Pons (tissue), 1 donor: ENCODE measurements at regions not wholly inside any gene's neighbourhood (a gene's known extent, or its start where the extent isn't known, plus 50 kb on each side); places are given as distances from the start of the nearest gene placed in this dataset.

Experiments used
- DNase-seq: peaks from one replicate; pipeline ENCODE4 v3.0.0-alpha.2; 2016; ENCODE audit warnings: low spot score

GRCh38 chr9:88792502-88792901 lies 198.8 kb upstream of the S1PR3 start:
- DNase-seq, result no peak

DNA sequence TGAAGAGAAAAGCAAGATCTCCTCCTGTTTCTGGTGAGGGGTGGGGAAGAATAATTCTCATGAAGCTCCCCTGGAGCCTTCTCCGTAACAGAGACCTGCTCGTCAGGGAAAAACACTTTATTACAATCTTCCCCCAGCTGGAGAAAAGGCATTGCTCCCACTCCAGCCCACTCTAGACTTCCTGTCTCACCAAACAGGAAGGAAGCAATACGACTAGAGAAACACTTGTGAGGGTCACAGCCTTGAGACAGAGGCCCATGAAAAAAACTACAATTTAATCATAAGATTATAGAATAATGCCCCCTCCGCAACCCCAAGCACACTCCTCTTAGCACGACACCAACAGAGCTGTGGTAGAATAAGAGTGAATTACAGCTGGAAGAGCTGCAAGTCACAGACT lies 197.2 kb upstream of the S1PR3 start:
- DNase-seq, result no peak

DNA sequence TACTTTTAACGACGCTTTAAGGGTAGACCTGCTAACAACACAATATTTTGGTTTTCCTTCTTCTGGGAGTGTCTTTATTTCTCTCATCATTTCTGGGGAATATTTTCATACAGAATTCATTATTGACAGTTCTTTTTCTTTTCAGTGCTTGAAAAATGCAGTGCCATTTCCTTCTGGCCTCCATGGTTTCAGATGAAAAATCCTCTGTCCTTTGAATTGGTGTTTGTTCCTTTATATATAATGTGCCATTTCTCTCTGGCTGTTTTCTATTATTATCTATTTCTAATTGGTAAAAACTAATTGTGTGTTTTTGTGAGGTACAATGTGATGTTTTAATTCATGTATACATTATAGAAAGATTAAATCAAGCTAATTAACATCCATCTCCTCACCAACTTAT lies 194.3 kb upstream of the S1PR3 start:
- no peak for DNase-seq

- no peak for DNase-seq
These were observed 192.8 kb upstream of the S1PR3 start for GRCh38 chr9:88798476-88798875.

- DNase-seq, result no peak
These were observed 191.5 kb upstream of the S1PR3 start for GRCh38 chr9:88799541-88800328.

DNA sequence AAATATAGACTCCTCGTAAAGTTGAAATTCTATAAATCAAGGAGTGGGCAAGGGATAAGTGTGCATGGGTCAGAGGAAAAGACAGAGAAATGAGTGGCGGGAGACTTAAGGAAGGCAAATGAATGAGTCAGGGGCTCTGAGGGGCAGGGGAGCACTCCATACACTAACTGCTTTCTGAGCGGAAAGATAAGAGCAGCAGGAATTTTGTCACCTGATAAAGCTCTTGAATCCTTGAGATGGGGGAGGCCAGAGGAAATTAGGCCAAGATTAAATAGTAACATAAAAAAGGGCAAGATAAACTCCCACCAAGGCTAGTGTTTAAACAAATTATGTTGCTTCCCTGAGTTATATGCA lies 191.0 kb upstream of the S1PR3 start:
- DNase-seq, result no peak

GRCh38 chr9:88801214-88801796 lies 190.0 kb upstream of the S1PR3 start:
- no peak for DNase-seq

GRCh38 chr9:88802533-88802932 lies 188.7 kb upstream of the S1PR3 start:
- no peak for DNase-seq

DNA sequence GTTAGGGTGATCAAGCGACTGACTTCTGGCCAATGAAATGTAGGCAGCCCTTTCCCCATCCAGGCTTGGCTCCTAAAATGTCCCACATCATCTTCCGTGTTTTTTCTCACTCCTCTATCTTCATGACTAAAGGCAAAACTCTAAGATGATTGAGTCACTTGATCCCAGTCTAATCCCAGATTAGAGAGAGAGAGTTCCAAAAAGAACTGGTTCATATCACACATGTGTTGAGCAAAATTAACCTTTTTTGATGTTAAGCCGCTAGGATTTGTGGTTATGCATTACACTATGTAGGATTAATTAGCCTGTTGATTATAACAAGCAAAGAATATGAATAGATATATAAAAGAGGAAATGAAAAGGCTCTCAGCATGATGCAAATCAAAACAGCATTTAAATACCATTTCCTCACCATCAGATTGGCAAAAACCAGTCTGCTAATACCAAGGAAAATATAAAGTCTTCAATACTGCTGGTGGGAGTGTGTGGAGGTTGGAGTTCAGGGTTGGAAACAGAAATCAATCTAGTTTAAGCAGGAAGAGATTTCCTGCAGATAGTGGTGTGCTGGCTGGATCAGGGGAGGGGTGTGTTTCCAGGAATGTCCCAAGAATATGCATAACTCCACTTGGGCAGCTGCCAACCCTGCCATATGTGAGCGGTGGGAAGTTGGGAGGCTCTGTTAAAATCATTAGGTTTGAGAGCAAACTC lies 187.6 kb upstream of the S1PR3 start:
- DNase-seq, result no peak

DNA sequence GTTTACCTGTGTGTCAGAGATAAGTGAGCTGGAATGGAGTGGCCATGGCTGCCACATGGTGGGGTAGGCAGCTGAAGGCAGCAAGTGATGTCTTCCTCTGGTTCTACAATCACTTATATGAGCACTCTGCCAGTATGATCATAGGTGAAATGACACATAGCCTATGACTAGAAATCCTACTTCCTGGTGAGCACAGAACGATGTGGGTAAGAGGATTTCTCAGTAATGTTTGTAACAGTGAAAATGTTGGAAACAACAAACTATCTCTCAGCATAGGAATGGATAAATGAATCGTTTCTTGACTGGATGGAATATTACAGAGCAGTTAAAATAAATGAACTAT lies 187.0 kb upstream of the S1PR3 start:
- DNase-seq, result no peak

DNA sequence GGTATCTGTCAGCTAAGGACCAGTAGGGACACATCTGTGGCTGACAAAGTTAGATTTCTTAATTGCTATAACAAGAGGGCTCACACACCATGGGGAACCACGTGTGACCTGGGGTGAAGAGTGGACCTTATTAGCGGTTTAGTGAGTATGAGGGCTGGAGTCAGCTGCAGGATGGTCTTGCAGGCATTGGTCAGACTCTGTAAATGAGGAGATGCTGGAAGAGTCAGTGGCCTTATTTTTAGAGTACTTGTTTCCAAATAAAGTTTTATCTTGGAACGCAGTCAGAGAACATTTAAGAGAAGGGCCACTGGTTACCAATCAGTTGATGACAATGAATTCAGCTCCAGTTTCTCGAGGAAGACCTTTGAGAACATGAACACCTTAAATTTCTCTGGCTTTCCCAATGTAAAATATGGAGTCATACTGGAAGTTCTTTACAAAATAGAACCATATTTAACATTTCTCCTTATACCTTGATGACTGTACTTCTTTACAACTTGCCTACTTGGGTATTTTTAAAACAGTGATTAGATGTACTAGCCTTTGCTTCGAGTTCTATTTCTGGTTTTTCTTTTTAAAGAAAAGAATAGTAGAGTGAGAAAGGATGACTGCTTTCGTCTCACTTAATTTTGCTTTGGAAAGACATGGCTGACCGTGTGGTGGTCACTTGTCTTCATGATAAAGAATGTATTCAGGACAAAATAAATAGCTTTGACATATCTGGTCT lies 185.9 kb upstream of the S1PR3 start:
- no peak for DNase-seq

DNA sequence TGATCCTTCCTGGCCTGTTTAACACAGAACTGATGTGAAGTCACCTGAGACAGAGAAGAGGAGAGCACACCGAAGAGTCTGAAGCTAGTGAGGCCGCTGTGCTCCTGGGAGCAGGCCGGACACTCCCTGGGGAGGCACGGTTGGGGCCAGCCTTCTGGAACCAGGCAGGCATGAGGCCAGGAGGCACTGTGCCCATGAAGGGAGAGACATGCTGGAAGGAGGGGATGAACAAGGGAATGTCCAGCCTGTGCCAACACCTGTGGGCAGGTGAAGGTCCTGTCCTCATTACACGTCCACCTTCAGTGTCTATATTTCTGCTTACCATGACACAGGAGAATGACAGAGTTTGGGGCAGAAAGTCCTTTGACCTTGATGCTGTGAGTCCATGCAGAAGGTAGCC lies 183.8 kb upstream of the S1PR3 start:
- DNase-seq, result no peak

DNA sequence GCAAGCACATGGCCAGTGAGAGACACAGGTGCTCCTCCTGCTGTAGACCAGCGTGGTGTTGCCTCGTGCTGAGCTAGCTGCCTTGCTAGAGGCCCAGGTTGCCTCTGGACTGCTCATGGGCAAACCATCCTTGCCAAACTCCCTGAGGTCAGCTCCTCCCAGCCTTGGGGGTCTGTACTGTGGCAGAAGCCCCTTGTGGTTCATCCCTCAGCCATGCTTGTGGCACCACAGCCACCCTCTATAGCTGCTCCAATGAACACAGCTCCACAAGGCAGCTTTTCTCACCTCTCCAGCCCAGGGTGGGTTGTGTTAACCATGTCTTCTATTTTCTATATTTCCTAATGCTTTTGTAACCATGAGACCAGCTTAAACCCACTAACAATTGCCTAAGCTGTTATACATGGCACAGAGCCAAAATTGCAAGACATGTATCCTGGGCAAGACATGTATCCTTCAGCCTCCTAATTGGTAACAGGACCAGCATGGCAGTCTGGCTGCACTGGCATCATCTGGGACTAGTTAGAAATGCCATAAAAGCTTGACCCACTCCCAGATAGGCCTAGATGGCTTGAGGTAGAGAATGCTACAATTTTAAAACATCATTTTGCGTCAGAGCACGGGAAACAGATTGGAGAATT lies 183.1 kb upstream of the S1PR3 start:
- no peak for DNase-seq

GRCh38 chr9:88808761-88809354 lies 182.4 kb upstream of the S1PR3 start:
- no peak for DNase-seq

DNA sequence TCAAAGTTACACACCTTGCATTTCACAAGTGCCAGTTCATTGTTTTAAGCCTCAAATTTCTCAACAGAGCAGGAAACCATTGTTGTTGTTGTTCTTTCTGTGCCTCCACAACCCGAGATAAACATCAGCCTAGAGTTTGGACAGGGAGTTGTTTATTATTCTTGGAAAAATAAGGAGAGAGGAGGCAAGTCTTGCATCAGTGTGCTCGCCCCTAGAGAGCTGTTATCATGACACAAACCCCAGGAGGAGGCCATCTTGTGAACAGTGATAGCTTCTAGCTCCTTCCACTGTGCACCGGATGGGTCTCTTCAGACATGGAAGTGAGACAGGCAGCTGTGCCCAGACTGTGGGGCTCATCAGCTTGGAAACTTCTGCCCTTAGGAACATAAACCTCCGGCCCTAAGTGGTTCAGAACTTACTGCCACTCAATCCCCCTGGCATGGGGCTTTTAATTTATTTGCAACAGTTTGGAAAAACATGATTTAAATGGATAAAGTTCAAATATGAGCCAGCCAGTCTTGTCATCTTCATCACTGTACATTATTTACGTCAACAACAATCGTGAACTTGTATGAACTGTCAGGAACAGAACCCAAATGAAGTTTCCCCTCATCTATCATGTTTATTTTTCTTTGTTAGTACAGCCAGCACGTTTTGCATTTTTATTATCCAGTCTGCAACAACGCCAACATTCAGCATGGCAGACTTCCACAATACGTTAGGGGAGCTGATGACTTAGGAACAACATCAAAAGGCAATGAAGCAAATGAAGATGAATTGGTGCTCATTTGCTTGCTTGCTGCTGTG lies 181.7 kb upstream of the S1PR3 start:
- no peak for DNase-seq

DNA sequence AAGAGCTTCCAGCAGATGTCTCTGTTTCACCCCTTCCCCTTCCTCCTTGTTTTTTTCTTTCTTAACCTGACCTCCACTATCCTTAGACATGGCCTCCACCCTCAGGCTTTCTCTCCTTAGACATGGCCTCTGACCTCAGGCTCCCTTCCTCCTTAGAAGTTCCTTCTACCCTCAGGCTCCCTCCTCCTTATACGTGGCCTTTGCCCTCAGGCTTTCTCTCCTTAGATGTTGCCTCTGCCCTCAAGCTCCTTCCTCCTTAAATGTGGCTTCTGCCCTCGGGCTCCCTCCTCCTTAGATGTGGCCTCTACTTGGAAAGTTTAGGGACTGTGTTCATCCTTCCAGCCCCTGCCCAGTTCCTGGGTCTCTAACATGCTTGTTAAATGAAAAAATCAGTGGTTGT lies 180.4 kb upstream of the S1PR3 start:
- no peak for DNase-seq

GRCh38 chr9:88811511-88811910 lies 179.8 kb upstream of the S1PR3 start:
- DNase-seq, result no peak

GRCh38 chr9:88812938-88813637 lies 178.2 kb upstream of the S1PR3 start:
- no peak for DNase-seq

DNA sequence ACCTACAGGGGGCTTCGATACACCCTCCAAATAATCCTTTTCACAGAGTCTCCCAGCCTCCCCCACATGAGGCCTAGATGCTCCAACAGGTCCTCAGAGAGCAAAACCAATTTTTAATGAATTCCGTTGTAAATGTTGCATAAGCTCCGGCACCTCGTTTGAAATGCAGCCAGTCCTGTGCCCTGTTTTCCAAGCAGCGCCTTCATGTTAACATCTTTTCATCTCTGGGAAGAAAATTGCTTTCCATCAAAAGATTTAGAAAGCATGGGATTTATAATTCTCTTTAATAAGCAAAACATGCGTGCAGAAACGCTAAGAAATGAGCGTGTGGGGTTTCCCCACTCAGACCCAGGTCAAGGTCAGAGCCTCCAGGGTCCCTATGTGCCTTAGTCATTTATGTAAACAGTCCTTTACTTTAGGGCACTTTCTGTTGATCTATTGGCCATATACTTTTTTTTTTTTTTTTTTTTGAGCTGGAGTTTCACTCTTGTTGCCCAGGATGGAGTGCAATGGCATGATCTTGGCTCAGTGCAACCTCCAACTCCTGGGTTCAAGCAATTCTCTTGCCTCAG lies 177.5 kb upstream of the S1PR3 start:
- no peak for DNase-seq

DNA sequence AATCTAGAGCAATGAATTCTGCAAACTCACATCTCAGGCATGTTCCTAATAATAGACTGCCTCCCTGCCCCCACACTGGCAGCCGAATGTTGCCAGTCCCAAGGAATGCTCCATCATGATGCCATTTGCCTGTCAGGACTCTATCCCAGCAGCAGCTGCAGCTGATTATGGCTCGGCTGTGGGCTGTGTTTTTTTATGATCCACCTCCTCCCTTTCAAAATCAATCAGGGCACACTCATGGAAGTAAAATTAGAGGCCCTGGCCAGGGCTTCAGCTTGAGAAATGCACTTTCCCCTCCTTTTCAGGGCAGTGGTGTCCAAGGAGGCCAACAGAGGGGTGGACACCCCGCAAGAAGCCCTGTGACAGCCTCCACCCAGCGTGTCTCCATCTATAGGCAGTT lies 176.7 kb upstream of the S1PR3 start:
- no peak for DNase-seq
